ENCODE measurements at regions not wholly inside any gene's neighbourhood (a gene's known extent, or its start where the extent isn't known, plus 50 kb on each side); places are given as distances from the start of the nearest gene placed in this dataset.

- H3K4me2 ChIP-seq, result no peak overlapping the region
- H3K79me2 ChIP-seq, result no peaks in the 10 kb centered on the region
- no peak for TF ChIP-seq EZH2 (IDR thresholded peaks at IDR 0.05; ENCODE audit: borderline replicate concordance)
- TF ChIP-seq CTCF (IDR thresholded peaks at IDR 0.05; ENCODE audit: poor library complexity), result no peak
- TF ChIP-seq EZH2phosphoT487 (IDR thresholded peaks at IDR 0.05; ENCODE audit: low read depth, severe bottlenecking, unreplicated experiment), result no peak
- no peaks in the 10 kb centered on the region for H3K9me3 ChIP-seq (ENCODE audit: low read depth)
- H3K27ac ChIP-seq, result no peak overlapping the region
- no peak overlapping the region for H2AFZ ChIP-seq
- DNase-seq (ENCODE audit: low spot score), result no peak
- no peaks in the 10 kb centered on the region for H3K9me2 ChIP-seq (replicated peaks; ENCODE audit: insufficient read depth)
- H4K20me1 ChIP-seq (ENCODE audit: insufficient read depth, poor library complexity, severe bottlenecking), result no peaks in the 10 kb centered on the region
- no peaks in the 10 kb centered on the region for H3K4me1 ChIP-seq (ENCODE audit: insufficient read depth)
- H3K36me3 ChIP-seq (replicated peaks; ENCODE audit: insufficient read depth, low read depth), result no peaks in the 10 kb centered on the region
- no peaks in the 10 kb centered on the region for H3K27me3 ChIP-seq
- WGBS (ENCODE audit: low lambda C conversion rate, missing lambda C conversion rate), result 92% methylated on average over 14 of the region's 14 CpGs
- H3K4me3 ChIP-seq, result no peak overlapping the region
Measured at GRCh38 chr14:104517867-104518266, 61.7 kb upstream of the C14orf180 start.

- H3K9me2 ChIP-seq (replicated peaks; ENCODE audit: insufficient read depth), result no peaks in the 10 kb centered on the region
- H4K20me1 ChIP-seq (ENCODE audit: insufficient read depth, poor library complexity, severe bottlenecking), result no peaks in the 10 kb centered on the region
- no peaks in the 10 kb centered on the region for H3K27me3 ChIP-seq
- no peaks in the 10 kb centered on the region for H3K9me3 ChIP-seq (ENCODE audit: low read depth)
- no peak overlapping the region for H3K4me2 ChIP-seq
- TF ChIP-seq CTCF (IDR thresholded peaks at IDR 0.05; ENCODE audit: poor library complexity), result no peak
- no peak for DNase-seq (ENCODE audit: low spot score)
- no peak overlapping the region for H2AFZ ChIP-seq
- no peak overlapping the region for H3K27ac ChIP-seq
- 75% methylated on average over 18 of the region's 18 CpGs for WGBS (ENCODE audit: low lambda C conversion rate, missing lambda C conversion rate)
- no peaks in the 10 kb centered on the region for H3K79me2 ChIP-seq
- H3K4me3 ChIP-seq, result no peak overlapping the region
- no peaks in the 10 kb centered on the region for H3K36me3 ChIP-seq (replicated peaks; ENCODE audit: insufficient read depth, low read depth)
- H3K4me1 ChIP-seq (ENCODE audit: insufficient read depth), result no peaks in the 10 kb centered on the region
Measured at GRCh38 chr14:104518659-104519350, 60.8 kb upstream of the C14orf180 start.

- 92% methylated on average over 8 of the region's 8 CpGs for WGBS (ENCODE audit: low lambda C conversion rate, missing lambda C conversion rate)
- H3K79me2 ChIP-seq, result no peaks in the 10 kb centered on the region
- no peak overlapping the region for H3K27ac ChIP-seq
- H3K4me1 ChIP-seq (ENCODE audit: insufficient read depth), result no peaks in the 10 kb centered on the region
- no peak for DNase-seq (ENCODE audit: low spot score)
- H3K27me3 ChIP-seq, result no peaks in the 10 kb centered on the region
- no peaks in the 10 kb centered on the region for H3K9me3 ChIP-seq (ENCODE audit: low read depth)
- H4K20me1 ChIP-seq (ENCODE audit: insufficient read depth, poor library complexity, severe bottlenecking), result no peaks in the 10 kb centered on the region
- no peak overlapping the region for H3K4me2 ChIP-seq
- no peaks in the 10 kb centered on the region for H3K36me3 ChIP-seq (replicated peaks; ENCODE audit: insufficient read depth, low read depth)
- no peaks in the 10 kb centered on the region for H3K9me2 ChIP-seq (replicated peaks; ENCODE audit: insufficient read depth)
- no peak overlapping the region for H3K4me3 ChIP-seq
- TF ChIP-seq CTCF (IDR thresholded peaks at IDR 0.05; ENCODE audit: poor library complexity), result no peak
- TF ChIP-seq EZH2 (IDR thresholded peaks at IDR 0.05; ENCODE audit: borderline replicate concordance), result no peak
- TF ChIP-seq EZH2phosphoT487 (IDR thresholded peaks at IDR 0.05; ENCODE audit: low read depth, severe bottlenecking, unreplicated experiment), result no peak
- H2AFZ ChIP-seq, result no peak overlapping the region
Measured at GRCh38 chr14:104519721-104520120, 59.8 kb upstream of the C14orf180 start.
